Muscle layer of colon (tissue), 2 donors: ENCODE measurements at regions not wholly inside any gene's neighbourhood (a gene's known extent, or its start where the extent isn't known, plus 50 kb on each side); places are given as distances from the start of the nearest gene placed in this dataset.
A peak's percentile ranks its signal among the peaks of the same experiment; 100 is the strongest.
"Not testable (repeated sequence)": the region's sequence is repeated elsewhere in the genome, so short reads cannot be mapped to it uniquely, and the experiment has no call there.

ENCODE experiments used
- H3K27ac ChIP-seq: one replicate; pipeline ENCODE4 v1.7.0; 2013; ENCODE audit warnings: low read depth, mild to moderate bottlenecking, low read length, moderate library complexity
- H3K27me3 ChIP-seq, 2 donors: one replicate each; pipeline ENCODE4 v1.7.0; 2013; ENCODE audit warnings: low read length in 2 of 2, mild to moderate bottlenecking in 2 of 2; ENCODE audit not compliant: insufficient read depth in 2 of 2, control insufficient read depth in 1 of 2
- H3K36me3 ChIP-seq: one replicate; pipeline ENCODE4 v1.7.0; 2013; ENCODE audit warnings: mild to moderate bottlenecking, low read length; ENCODE audit not compliant: insufficient read depth
- H3K4me1 ChIP-seq: one replicate; pipeline ENCODE4 v1.7.0; 2013; ENCODE audit warnings: mild to moderate bottlenecking, low read length; ENCODE audit not compliant: insufficient read depth
- H3K4me3 ChIP-seq, 2 donors: one replicate each; pipeline ENCODE4 v1.7.0; 2013; ENCODE audit warnings: low read length in 2 of 2, low read depth in 1 of 2, mild to moderate bottlenecking in 1 of 2, moderate library complexity in 1 of 2
- H3K9ac ChIP-seq: one replicate; pipeline ENCODE4 v1.7.0; 2013; ENCODE audit warnings: low read length
- H3K9me3 ChIP-seq: one replicate; pipeline ENCODE4 v1.7.0; 2013; ENCODE audit warnings: mild to moderate bottlenecking, low read length
- donor health status: abdominal sarcoma.
- donor health status: Adenocarcinoma of cecum.

DNA sequence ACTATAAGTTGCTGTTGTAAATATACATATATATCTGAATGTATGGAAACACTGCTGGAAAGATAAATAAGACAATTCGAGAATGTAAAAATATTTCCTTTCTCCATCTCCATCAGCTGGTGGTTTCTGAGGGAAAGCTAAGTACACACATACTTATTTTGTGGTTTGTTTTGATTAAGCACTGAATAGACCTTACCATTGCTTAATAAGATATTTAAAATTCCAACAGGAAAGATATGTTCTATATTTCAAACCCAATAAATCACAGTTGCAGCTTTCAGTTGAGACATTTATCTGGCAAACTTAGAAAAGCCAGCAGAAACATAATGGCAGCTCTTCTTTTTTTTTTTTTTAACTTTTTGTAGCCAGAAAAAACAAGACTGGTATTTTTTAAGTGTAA is 160.4 kb downstream of the VGLL3 start:
- Histone ChIP-seq H3K27me3 (no peaks in the 10 kb centered on the region), H3K36me3 (no peaks in the 10 kb centered on the region), H3K4me3 (no peak overlapping the region), H3K27ac (no peak overlapping the region), H3K4me1 (no peaks in the 10 kb centered on the region), H3K9me3 (no peaks in the 10 kb centered on the region), H3K9ac (no peak overlapping the region)

DNA sequence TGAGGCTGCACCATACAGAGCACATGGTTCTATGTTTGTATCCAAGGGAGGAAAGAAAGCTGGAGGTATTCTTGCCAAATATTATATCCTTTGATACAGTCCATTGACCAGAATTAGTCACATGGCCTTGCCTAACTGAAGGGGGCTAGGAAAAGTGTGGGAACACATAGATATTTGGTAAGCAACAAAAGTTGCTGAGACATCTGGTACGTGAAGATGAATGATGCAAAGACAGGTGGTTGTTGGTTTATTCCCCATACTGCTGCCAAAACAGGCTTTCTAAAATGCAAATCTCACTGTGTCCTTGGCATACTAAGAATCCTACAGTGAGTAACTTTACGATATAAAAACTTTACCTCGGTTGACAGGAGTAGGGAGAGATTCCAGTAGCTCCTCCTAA is 162.2 kb downstream of the VGLL3 start:
- no peaks in the 10 kb centered on the region for H3K27me3 ChIP-seq
- no peaks in the 10 kb centered on the region for H3K4me1 ChIP-seq
- no peak overlapping the region for H3K4me3 ChIP-seq
- no peak overlapping the region for H3K9ac ChIP-seq
- no peak overlapping the region for H3K27ac ChIP-seq
- H3K36me3 ChIP-seq: no peaks in the 10 kb centered on the region
- no peaks in the 10 kb centered on the region for H3K9me3 ChIP-seq

DNA sequence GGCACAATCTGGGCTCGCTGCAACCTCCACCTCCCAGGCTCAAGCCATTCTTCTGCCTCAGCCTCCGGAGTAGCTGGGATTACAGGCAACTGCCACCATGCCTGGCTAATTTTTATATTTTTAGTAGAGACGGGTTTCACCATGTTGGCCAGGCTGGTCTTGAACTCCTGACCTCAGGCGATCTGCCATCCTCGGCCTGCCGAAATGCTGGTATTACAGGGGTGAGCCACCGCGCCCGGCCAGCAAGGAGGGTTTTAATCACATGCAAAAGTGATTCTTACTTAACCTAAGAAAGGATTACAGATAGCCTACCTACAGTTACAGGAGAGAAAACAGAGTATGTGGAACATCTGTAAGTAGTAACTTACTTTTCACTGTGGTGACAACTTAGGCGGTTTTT is 163.4 kb downstream of the VGLL3 start:
- H3K9ac ChIP-seq, H3K36me3 ChIP-seq, H3K4me3 ChIP-seq, H3K27ac ChIP-seq, H3K9me3 ChIP-seq, H3K27me3 ChIP-seq, H3K4me1 ChIP-seq: not testable (repeated sequence)

DNA sequence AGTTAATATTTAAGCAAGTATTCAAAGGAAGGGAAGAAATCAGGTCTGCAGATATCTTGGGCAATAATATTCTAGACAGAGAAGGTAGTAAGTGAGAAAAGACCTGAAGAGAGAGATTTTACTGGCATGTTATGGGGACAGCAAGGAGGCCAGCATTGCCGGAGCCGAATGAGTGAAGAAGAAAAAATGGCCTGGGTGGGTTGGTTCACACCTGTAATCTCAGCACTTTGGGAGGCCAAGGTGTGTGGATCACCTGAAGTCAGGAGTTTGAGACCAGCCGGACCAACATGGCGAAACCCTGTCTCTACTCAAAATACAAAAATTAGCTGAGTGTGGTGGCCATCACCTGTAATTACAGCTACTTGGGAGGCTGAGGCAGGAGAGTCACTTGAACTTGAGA is 164.7 kb downstream of the VGLL3 start:
- Histone ChIP-seq H3K4me3 (no peak overlapping the region), H3K9ac (no peak overlapping the region), H3K9me3 (no peaks in the 10 kb centered on the region), H3K4me1 (no peaks in the 10 kb centered on the region), H3K27ac (no peak overlapping the region), H3K36me3 (no peaks in the 10 kb centered on the region), H3K27me3 (no peaks in the 10 kb centered on the region)

DNA sequence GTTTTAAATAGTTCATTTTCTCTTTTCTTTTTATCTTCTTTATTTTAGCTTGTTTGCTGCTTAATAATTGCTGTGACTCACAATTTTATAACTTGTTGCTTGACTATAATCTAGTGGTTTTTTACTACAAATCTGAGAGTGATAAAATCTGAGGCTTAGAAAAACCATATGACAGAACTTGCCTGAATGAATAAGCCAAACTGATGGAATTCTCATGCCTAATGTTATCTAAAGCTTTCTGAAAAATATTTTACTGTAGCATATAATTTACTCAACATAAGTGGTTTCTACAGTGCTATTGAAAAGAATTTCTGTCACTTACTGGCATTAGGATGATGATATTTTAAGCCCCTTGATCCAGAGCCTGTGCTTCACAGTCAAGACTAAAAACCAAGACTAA is 175.1 kb downstream of the VGLL3 start:
- H3K9me3 ChIP-seq: no peaks in the 10 kb centered on the region
- H3K27me3 ChIP-seq: no peaks in the 10 kb centered on the region
- H3K9ac ChIP-seq: no peak overlapping the region
- no peak overlapping the region for H3K27ac ChIP-seq
- H3K36me3 ChIP-seq: no peaks in the 10 kb centered on the region
- no peaks in the 10 kb centered on the region for H3K4me1 ChIP-seq
- H3K4me3 ChIP-seq: no peak overlapping the region

DNA sequence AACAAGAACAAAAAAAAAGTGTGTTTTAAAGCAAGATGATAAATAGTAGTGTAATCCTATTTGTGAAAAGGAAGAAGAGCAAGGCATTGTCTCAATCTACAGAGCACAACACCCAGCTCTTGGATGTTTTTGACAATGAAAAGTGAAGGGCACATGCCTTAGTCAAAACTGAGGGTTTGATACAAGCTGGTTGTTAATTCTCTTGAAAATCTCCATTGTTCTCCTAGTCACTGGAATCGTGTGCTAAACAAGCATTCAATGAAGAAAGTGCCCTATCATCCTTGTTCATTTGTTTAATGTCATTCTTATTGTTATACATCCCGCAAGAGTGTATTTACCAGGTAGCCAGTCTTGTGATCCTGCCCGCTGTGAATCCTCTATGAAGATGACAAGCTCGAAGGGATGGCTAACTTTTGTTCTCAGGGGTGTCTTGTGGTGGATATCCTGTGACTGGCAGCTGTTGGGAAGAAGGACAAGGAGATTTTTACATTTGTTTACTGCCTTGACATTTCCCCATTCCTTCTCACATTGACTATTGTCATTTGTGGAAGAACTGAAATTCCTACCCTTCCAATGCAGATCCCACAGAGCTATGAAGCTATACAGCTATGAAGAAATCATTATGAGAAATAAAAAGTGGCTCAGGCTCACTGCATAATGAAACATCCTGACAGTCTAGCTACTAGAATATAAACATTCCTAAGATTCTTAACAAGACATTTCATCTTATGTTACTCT is 175.9 kb downstream of the VGLL3 start:
- Histone ChIP-seq H3K27ac (no peak overlapping the region), H3K9me3 (no peaks in the 10 kb centered on the region), H3K4me3 (no peak overlapping the region), H3K27me3 (no peaks in the 10 kb centered on the region), H3K9ac (no peak overlapping the region), H3K4me1 (no peaks in the 10 kb centered on the region), H3K36me3 (no peaks in the 10 kb centered on the region)

DNA sequence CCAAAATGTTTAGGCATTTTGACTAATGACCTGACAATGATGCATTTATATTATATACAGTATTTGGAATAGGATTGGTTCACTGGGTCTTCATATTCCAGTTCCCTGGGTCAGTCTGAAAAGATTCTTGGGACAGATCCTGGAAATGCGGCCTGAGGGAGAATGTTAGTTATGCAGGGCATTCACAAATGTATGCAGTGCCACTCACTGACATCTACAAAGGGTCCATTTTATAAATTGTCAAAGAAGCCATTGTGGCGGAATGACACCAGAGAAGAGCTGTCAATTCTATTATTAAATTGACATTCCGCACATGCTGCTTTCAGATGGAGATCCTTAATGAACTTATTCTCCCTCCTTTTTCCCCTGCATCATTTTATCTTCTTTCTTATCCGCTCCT is 176.6 kb downstream of the VGLL3 start:
- Histone ChIP-seq H3K27ac (no peak overlapping the region), H3K9me3 (no peaks in the 10 kb centered on the region), H3K4me3 (no peak overlapping the region), H3K4me1 (no peaks in the 10 kb centered on the region), H3K9ac (no peak overlapping the region), H3K36me3 (no peaks in the 10 kb centered on the region), H3K27me3 (no peaks in the 10 kb centered on the region)

DNA sequence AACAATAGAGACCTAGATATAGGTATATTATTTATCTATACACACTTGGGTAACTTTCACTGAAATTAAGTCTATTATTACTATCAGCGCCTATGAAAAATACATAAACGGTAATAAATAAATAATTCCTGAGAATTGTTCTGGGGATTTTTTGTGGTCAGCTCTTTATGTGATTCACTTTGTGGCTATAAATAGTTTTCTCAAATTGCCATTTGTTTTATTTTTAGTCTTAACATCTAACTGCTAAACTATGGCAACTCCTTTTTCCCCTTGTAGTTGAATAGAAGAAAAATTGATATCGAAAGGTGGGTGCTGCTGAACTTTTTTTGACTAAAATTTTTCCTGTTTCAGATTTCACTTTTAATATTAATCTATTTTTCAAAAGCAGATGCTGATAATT is 189.0 kb downstream of the VGLL3 start:
- Histone ChIP-seq H3K36me3 (no peaks in the 10 kb centered on the region), H3K9ac (no peak overlapping the region), H3K27ac (no peak overlapping the region), H3K9me3 (no peaks in the 10 kb centered on the region), H3K4me1 (no peaks in the 10 kb centered on the region), H3K4me3 (no peak overlapping the region), H3K27me3 (no peaks in the 10 kb centered on the region)

DNA sequence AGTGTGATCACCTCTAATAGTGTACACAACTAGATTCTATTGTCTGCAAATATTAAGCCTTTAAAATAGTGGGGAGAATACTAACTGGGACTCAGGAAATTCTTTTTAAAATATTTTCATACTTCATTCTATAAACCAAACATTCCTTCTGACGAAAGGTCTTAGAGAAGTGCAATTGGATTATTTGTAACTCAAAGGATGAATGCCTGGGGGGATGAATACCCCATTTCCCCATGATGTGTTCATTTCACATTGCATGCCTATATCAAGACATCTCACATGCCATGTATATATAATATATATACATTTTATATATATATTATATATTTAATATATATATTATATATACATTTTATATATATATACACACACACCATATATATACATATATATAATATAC is 189.9 kb downstream of the VGLL3 start:
- Histone ChIP-seq H3K9ac (no peak overlapping the region), H3K27ac (no peak overlapping the region), H3K9me3 (no peaks in the 10 kb centered on the region), H3K27me3 (no peaks in the 10 kb centered on the region), H3K36me3 (no peaks in the 10 kb centered on the region), H3K4me3 (no peak overlapping the region), H3K4me1 (no peaks in the 10 kb centered on the region)

DNA sequence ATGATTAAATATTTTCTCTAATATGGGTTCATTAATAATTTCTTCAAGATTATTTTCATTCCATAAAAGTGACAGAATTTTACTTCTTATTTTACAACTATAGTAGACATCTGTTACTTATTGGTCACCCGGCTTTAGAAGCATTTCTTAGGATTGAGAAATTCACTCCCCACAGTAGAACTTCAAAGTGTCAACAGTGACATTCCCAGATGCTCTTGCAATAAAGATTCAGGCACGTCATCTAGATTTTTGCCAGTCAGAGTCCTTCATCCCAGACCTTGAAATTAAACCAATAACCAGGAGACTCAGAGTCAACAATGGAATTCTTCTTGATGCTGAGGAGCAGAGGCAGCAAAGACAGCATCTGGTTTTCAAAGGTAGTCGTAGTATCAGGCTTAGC is 190.8 kb downstream of the VGLL3 start:
- Histone ChIP-seq H3K36me3 (no peaks in the 10 kb centered on the region), H3K27ac (no peak overlapping the region), H3K4me1 (no peaks in the 10 kb centered on the region), H3K4me3 (no peak overlapping the region), H3K27me3 (no peaks in the 10 kb centered on the region), H3K9me3 (no peaks in the 10 kb centered on the region), H3K9ac (no peak overlapping the region)

DNA sequence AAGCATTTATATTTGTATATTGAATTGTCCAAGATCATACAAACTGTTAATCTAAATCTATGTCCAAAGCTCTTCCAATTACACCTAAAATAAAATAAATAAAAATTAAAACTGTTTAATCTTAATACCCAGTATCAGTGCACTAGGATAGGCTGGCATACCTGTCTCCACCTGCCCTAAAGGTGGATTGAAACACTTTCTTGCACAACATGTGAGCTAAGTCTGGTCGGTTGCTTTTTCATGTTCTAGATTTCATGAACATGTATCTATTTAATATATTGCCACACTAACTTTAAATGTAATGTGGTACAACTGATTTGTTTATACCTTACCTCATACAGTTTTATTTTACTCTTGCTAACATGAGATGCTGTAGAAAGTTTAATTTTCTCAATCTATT is 193.0 kb downstream of the VGLL3 start:
- H3K9me3 ChIP-seq: no peaks in the 10 kb centered on the region
- H3K27ac ChIP-seq: no peak overlapping the region
- no peak overlapping the region for H3K4me3 ChIP-seq
- H3K4me1 ChIP-seq: peaks cover 16% of the 10 kb centered on the region
- no peaks in the 10 kb centered on the region for H3K27me3 ChIP-seq
- no peak overlapping the region for H3K9ac ChIP-seq
- no peaks in the 10 kb centered on the region for H3K36me3 ChIP-seq

DNA sequence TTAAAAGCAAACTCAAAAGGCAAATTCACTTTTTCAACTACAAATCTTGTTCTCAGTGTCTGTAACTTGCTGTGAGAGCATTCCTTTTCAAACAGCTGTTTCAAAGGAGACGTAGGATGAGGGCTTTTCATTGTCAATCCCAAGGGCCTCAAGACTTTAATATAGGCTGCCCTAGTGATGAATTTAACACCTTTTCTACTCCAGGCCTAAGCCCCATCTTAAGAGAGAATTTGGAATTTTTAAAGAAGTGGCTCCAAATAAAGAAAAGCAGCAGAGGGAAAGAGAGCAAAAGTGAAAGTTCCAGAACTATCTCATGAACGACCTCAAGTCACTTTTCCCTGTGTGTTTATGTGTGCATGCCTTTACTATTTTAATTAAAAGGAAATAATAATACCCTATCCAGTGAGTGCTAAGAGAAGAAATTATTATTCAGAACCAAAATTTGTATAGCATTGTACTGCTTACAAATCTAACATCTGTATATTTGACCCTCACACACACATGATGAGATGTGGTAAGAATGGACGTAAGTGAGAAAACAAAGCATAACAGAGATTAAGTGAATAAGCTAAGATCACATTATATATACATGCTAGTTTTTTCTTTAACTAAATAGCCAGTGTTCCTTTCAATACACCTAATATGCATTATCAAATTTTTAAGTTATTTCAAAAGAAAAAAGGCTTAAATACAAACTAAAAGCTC is 196.4 kb downstream of the VGLL3 start:
- Histone ChIP-seq H3K27me3 (no peaks in the 10 kb centered on the region), H3K4me3 (peak overlapping the region in 1 of 2 donors; percentile 26), H3K27ac (peak overlapping the region; percentile 76), H3K36me3 (no peaks in the 10 kb centered on the region), H3K9me3 (no peaks in the 10 kb centered on the region), H3K4me1 (peaks cover 16% of the 10 kb centered on the region), H3K9ac (no peak overlapping the region)
